IgD-negative memory B cell (primary cell): ENCODE measurements at regions not wholly inside any gene's neighbourhood (a gene's known extent, or its start where the extent isn't known, plus 50 kb on each side); places are given as distances from the start of the nearest gene placed in this dataset.

Source experiments
- H3K27ac Mint-ChIP-seq, 3 donors: one replicate each; pipeline ENCODE4 v1.8.0; 2020 to 2022; ENCODE audit warnings: mild to moderate bottlenecking in 3 of 3, mixed read lengths in 3 of 3, moderate library complexity in 1 of 3
- H3K27me3 Mint-ChIP-seq: one replicate; pipeline ENCODE4 v1.8.0; 2021; ENCODE audit warnings: mixed read lengths
- H3K36me3 Mint-ChIP-seq: one replicate; pipeline ENCODE4 v1.8.0; 2020; ENCODE audit warnings: mild to moderate bottlenecking, mixed read lengths
- H3K4me1 Mint-ChIP-seq, 3 donors: one replicate each; pipeline ENCODE4 v1.8.0; 2020 to 2022; ENCODE audit warnings: mixed read lengths in 3 of 3, mild to moderate bottlenecking in 1 of 3
- H3K4me3 Mint-ChIP-seq, 4 donors: one replicate each; pipeline ENCODE4 v1.8.0; 2020 to 2022; ENCODE audit warnings: mild to moderate bottlenecking in 4 of 4, mixed read lengths in 4 of 4, moderate library complexity in 3 of 4
- H3K9me3 Mint-ChIP-seq, 3 donors: one replicate each; pipeline ENCODE4 v1.8.0; 2020 to 2021; ENCODE audit warnings: mixed read lengths in 3 of 3, mild to moderate bottlenecking in 1 of 3

DNA sequence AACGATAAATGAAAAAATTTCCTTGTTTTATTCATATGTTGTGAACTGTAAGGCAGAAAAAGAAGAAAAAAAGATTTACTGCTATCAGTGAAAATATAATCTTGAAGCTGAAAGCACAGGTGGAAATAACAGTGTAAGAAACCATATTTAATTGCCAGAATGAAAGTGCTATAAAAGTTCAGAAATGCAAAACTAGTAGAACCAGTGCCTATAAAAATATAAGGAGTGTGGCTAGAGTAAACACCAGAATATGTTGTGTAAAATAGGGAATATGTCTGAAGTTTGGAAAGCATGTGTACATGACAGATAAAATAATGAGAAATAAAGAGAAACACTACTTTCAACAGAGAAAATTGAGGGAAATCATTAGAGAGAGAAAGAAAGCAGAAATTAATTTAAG is 350.5 kb upstream of the NPSR1 start:
- Mint-ChIP-seq H3K4me1 (no peaks in the 10 kb centered on the region), H3K4me3 (no peak overlapping the region), H3K9me3 (peaks cover 2 to 11% (median 7%) of the 10 kb centered on the region in 3 donors), H3K36me3 (no peaks in the 10 kb centered on the region), H3K27me3 (no peaks in the 10 kb centered on the region), H3K27ac (no peak overlapping the region)

DNA sequence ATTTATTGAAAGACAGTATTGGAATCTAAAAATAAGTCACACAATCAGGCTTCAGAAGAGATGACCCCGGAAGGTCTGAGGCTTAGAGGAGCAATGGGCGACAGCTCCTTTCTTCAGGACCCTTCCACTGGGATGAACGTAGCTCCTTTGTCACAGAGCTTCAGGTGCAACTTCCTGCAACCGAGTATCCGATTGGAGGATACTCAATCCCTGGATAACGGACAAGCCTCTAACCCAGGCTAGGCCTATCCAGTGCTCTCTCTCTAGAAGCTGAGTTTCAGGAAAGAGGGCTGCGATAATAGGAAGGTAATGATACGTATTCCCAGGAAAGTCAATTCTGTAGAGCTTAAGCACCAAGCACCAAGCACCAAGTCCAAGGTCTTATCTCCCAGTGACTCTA is 349.4 kb upstream of the NPSR1 start:
- H3K9me3 Mint-ChIP-seq: peaks cover 5 to 12% (median 9%) of the 10 kb centered on the region in 3 donors
- no peak overlapping the region for H3K27ac Mint-ChIP-seq
- H3K27me3 Mint-ChIP-seq: no peaks in the 10 kb centered on the region
- H3K4me1 Mint-ChIP-seq: no peaks in the 10 kb centered on the region
- H3K4me3 Mint-ChIP-seq: no peak overlapping the region
- H3K36me3 Mint-ChIP-seq: no peaks in the 10 kb centered on the region

DNA sequence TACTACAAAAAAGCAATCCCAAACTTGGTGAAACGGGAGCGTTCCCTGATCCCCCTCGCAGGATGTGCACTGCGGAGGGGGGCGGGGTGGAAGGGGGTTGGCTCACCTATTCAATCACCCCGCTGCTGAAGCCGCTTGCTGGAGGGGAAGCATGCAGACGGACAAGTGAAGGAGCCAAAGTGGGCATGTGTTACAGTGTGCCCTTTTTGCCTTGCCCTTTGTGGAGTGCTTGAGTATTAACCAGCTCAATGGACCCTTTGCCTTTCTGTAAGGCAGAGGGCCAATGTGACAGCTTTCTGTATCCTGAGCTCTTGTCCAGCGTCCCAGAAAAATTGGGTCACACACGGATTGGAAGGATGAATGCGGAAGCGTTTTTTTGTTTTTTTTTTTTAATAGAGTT is 348.9 kb upstream of the NPSR1 start:
- Mint-ChIP-seq H3K4me1 (no peaks in the 10 kb centered on the region), H3K27me3 (no peaks in the 10 kb centered on the region), H3K36me3 (no peaks in the 10 kb centered on the region), H3K27ac (no peak overlapping the region), H3K9me3 (peaks cover 5 to 12% (median 9%) of the 10 kb centered on the region in 3 donors), H3K4me3 (peak overlapping the region in 1 of 4 donors; percentile 66)

DNA sequence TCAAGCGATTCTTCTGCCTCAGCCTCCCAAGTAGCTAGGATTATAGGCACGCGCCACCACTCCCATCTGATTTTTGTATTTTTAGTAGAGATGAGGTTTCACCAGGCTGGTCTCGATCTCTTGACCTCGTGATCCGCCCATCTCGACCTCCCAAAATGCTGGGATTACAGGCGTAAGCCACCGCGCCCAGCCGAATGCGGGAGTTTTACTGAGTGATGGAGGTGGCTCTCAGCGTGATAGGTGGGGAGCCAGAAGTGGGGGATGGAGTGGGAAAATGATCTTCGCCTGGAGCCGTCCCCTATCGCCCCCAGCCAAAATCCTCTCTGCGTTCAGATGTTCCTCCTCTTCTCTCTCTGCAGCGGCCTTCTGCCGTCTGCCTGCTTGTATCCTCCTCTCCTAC is 348.4 kb upstream of the NPSR1 start:
- H3K36me3 Mint-ChIP-seq: no peaks in the 10 kb centered on the region
- H3K4me1 Mint-ChIP-seq: no peaks in the 10 kb centered on the region
- peaks cover 5 to 12% (median 9%) of the 10 kb centered on the region in 3 donors for H3K9me3 Mint-ChIP-seq
- H3K27ac Mint-ChIP-seq: no peak overlapping the region
- peak overlapping the region in 1 of 4 donors; percentile 17 for H3K4me3 Mint-ChIP-seq
- no peaks in the 10 kb centered on the region for H3K27me3 Mint-ChIP-seq

DNA sequence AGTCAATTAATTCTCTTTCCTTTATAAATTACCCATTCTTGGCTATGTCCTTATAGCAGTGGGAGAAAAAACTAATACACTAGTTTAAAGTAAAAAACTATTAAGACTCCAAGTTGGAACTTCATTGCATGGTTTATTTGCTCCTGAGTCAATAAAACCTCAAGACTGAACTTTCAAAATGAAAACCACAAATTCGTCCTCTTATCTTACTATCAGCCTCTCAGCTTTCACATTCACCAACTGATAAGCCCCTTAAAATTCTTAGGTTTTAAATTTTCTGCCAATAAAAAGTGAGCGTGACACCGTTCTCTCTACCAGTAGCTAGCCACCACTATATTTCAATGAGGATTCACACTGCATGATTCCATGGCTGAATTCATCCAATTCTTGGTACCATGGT is 346.4 kb upstream of the NPSR1 start:
- Mint-ChIP-seq H3K4me3 (peak overlapping the region in 1 of 4 donors; percentile 29), H3K36me3 (no peaks in the 10 kb centered on the region), H3K27me3 (no peaks in the 10 kb centered on the region), H3K9me3 (peaks cover 5 to 12% (median 6%) of the 10 kb centered on the region in 3 donors), H3K27ac (no peak overlapping the region), H3K4me1 (no peaks in the 10 kb centered on the region)

DNA sequence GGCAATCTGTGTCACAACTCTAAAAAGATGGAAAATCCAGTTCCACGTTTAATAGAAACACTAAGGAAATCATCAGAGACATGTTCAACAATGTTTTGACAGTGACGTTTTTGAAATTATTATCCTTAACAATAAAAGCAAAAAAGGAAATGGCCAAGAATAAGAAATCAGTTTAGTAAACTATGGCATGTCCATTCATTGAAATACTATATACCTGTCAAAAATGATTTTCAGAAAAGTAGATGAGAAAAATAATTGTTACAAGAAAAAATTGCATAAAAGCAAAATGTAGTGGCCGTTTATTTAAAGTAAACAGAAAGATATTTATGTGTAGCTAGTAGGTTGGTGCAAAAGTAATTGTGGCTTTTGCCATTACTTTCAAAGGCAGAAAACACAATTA is 345.4 kb upstream of the NPSR1 start:
- no peaks in the 10 kb centered on the region for H3K27me3 Mint-ChIP-seq
- H3K27ac Mint-ChIP-seq: no peak overlapping the region
- no peak overlapping the region for H3K4me3 Mint-ChIP-seq
- H3K36me3 Mint-ChIP-seq: no peaks in the 10 kb centered on the region
- H3K4me1 Mint-ChIP-seq: no peaks in the 10 kb centered on the region
- H3K9me3 Mint-ChIP-seq: peaks cover 5 to 12% (median 6%) of the 10 kb centered on the region in 3 donors

DNA sequence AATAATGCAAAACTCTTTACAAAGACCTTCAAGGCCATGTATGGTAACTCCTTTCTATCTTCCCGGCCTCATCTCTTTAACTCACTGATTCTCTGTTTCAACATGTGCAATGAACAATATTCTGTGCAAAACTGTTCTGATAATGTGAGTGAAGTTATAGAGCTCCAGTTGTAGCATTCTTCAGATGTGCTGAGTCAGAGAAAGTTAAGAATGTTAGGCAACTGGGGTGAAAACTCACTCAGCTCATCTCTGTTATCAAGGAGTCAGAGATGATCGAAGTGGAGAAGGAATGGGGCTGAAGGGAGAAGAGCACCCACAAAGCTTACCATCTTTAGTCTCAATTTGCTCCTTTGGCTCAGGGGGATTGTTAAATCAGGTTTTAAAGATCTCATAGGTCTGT is 344.7 kb upstream of the NPSR1 start:
- no peaks in the 10 kb centered on the region for H3K4me1 Mint-ChIP-seq
- H3K9me3 Mint-ChIP-seq: peaks cover 5 to 12% (median 6%) of the 10 kb centered on the region in 3 donors
- no peak overlapping the region for H3K27ac Mint-ChIP-seq
- no peaks in the 10 kb centered on the region for H3K36me3 Mint-ChIP-seq
- H3K4me3 Mint-ChIP-seq: no peak overlapping the region
- no peaks in the 10 kb centered on the region for H3K27me3 Mint-ChIP-seq

DNA sequence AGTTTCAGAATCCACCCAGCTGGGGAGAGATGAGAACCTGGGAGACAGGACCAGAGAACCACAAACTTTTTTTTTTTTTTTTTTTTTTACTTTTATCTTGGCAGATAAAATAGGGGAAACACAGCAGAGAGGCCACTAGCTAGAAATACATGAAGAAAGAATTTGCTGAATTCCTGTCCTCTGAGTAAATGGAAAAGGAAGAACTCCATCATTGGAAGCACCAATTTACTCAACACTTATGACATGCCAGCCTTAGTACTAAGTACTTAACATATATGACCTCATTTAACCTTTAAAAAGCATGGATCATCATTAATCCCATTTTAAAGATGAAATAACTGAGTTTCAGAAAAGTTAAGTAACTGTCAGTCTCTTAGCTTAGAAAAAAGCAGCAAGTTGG is 343.0 kb upstream of the NPSR1 start:
- no peaks in the 10 kb centered on the region for H3K27me3 Mint-ChIP-seq
- H3K4me1 Mint-ChIP-seq: no peaks in the 10 kb centered on the region
- no peak overlapping the region for H3K4me3 Mint-ChIP-seq
- no peaks in the 10 kb centered on the region for H3K36me3 Mint-ChIP-seq
- no peak overlapping the region for H3K27ac Mint-ChIP-seq
- peaks cover 5 to 12% (median 6%) of the 10 kb centered on the region in 3 donors for H3K9me3 Mint-ChIP-seq

DNA sequence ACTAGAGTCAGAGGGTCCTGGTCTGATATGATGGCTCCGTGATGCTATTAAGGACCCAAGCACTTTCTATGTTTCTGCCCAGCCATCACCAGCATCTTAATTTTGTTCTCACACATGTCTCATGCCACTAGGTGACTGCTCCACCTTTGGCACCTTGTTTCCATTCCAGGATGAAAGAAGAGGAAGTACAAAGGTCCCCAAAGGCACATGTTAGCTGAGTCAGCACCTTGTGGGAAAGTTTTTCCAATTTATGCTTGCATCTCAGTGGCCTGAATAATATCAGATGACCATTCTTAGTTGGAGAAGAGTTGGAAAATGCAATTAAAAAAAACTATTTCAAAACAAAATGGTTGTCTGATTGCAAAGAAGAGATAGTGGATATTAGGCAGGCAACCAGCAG is 341.0 kb upstream of the NPSR1 start:
- H3K27ac Mint-ChIP-seq: no peak overlapping the region
- no peak overlapping the region for H3K4me3 Mint-ChIP-seq
- H3K27me3 Mint-ChIP-seq: peaks cover 3% of the 10 kb centered on the region
- H3K4me1 Mint-ChIP-seq: peaks cover 0 to 2% (median 0%) of the 10 kb centered on the region in 3 donors
- peaks cover 3 to 6% (median 5%) of the 10 kb centered on the region in 3 donors for H3K9me3 Mint-ChIP-seq
- no peaks in the 10 kb centered on the region for H3K36me3 Mint-ChIP-seq

DNA sequence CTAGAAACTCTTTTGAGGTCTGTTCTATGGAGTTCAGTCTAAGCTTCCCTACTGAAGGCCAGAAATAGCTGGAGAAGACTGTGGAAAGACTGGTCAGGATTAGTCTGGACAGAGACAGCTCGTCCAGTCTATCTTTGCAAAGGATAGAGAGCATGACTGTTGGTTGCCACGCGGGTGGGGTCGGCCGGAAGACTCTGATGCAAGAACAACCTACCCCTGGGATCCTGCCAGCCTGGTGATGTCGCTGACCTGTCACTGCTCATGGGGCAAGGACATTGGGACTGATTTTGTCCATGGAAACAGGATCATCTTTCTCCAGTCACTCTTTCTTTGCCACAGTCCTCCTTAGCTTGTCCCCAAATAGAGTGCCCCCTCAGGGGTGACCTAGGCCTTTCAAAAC is 337.6 kb upstream of the NPSR1 start:
- peaks cover 0 to 2% (median 0%) of the 10 kb centered on the region in 3 donors for H3K9me3 Mint-ChIP-seq
- H3K36me3 Mint-ChIP-seq: no peaks in the 10 kb centered on the region
- H3K4me3 Mint-ChIP-seq: no peak overlapping the region
- H3K4me1 Mint-ChIP-seq: peaks cover 0 to 2% (median 0%) of the 10 kb centered on the region in 3 donors
- H3K27me3 Mint-ChIP-seq: peaks cover 3% of the 10 kb centered on the region
- H3K27ac Mint-ChIP-seq: no peak overlapping the region

DNA sequence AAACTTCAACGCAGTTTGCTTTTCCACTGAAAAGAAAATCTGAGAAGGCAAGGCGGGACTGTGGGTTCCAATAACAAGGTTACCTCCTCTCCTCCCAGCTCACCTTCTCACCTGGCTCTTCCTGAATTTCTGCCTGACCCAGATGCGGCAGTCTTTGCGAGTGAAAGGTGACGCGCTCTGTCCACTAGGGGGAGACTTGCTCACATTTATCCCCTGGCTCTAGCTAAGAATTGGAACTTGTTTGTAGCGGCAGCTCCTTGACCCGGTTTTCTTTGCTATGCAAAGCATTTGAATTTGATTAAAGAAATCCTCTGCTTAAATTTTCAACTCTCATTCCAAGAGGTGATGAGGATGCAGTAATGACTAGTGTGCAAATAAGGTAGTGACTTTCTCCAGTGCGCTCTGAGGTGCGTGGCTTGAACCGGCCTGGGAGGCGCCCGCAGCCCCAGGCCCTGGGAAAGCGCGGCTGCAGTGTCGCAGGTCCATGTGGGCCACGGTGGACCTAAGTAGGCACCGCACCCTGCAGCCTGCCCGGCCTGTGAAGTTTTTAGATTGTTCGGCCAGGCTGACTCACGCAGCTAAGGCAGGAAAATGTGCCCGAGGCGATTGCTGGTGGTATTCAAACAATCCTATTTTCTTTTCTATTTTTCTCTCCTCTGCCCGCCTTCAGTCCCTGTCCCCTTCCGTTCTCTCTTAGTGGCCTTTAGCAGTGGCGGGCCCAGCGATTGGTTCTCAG is 336.9 kb upstream of the NPSR1 start:
- H3K36me3 Mint-ChIP-seq: no peaks in the 10 kb centered on the region
- H3K4me3 Mint-ChIP-seq: no peak overlapping the region

DNA sequence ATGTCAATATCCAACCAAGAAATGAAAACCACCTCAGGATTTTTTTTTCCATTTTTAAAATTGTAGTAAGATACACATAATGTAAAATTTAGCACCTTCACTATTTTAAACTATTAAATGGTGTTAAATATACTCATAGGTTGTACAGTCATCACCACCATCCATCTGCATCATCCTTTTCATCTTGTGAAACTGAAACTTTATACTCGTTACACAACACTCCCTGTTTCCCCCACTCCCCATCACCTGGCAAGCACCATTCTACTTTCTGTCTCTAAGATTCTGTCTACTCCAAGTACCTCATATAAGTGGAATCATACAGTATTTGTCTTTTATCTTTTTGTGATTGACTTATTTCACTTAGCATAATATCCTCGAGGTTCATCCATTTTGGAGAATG is 335.2 kb upstream of the NPSR1 start:
- H3K27me3 Mint-ChIP-seq: peaks cover 3% of the 10 kb centered on the region
- H3K9me3 Mint-ChIP-seq: peaks cover 0 to 2% (median 0%) of the 10 kb centered on the region in 3 donors
- H3K36me3 Mint-ChIP-seq: no peaks in the 10 kb centered on the region
- peaks cover 0 to 2% (median 0%) of the 10 kb centered on the region in 3 donors for H3K4me1 Mint-ChIP-seq
- no peak overlapping the region for H3K4me3 Mint-ChIP-seq
- H3K27ac Mint-ChIP-seq: no peak overlapping the region

More for the DNA sequence above, 336.9 kb upstream of the NPSR1 start:
- Mint-ChIP-seq H3K9me3 (peaks cover 0 to 2% (median 0%) of the 10 kb centered on the region in 3 donors), H3K27ac (no peak overlapping the region), H3K4me1 (peaks cover 0 to 2% (median 0%) of the 10 kb centered on the region in 3 donors), H3K27me3 (peaks cover 3% of the 10 kb centered on the region)

DNA sequence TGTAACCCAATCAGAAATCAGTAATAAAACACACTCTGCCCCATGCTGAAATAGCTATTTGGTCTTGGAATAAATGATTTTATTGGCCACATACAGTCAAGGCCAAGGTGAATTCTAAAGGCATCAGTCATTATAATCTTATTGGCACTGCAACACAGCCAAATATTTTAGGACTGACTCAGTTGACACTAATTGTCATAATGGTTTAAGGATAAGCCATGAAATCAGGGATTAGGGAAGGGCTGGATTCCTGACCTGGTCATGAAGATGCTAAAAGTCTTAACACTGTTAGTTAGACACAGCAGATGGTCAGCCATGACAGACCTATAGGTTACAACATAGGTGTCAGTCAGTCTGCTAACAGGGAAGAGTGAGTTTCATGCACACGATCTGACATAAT is 330.3 kb upstream of the NPSR1 start:
- Mint-ChIP-seq H3K4me3 (no peak overlapping the region), H3K9me3 (no peaks in the 10 kb centered on the region), H3K4me1 (no peaks in the 10 kb centered on the region), H3K27ac (no peak overlapping the region), H3K27me3 (no peaks in the 10 kb centered on the region), H3K36me3 (no peaks in the 10 kb centered on the region)

DNA sequence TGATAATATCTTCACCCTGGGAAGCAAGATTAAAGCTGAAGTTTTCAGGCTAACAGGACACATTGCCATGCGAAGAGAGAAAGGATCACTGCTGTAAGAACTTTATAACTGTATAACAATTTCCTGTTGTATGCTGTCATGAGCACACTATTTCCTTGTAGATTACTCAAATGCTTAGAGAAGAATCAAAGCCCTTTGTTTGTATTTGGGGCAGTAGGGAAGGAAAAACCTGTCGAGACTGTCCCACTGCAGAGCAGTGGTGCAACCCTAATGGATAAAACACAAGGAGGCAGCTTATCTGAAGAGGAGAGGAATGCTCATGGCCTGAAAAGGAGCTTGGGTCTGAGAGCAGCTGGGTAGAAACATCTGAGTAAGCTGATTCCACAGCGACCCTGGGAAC is 327.7 kb upstream of the NPSR1 start:
- H3K36me3 Mint-ChIP-seq: no peaks in the 10 kb centered on the region
- no peaks in the 10 kb centered on the region for H3K27me3 Mint-ChIP-seq
- H3K9me3 Mint-ChIP-seq: peaks cover 0 to 6% (median 4%) of the 10 kb centered on the region in 3 donors
- no peak overlapping the region for H3K27ac Mint-ChIP-seq
- H3K4me3 Mint-ChIP-seq: no peak overlapping the region
- H3K4me1 Mint-ChIP-seq: no peaks in the 10 kb centered on the region

DNA sequence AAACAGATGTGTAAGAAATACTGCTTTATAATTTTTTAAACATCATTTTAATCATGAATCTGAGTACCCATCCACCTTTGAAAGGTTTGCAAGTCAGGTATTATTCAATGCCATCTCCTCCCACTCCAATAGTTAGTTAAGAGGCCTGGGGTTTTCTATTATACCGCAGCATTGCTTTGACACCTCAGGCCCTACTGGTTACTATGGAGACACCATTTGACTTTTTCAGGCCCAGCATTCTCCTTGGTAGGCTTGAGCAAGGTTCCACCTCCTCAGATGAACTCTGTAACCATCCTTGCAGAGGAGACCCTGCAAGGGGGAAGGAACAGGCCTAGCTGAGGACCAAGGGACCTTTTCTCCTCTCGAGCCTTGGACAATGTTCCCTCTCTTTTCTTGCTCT is 326.9 kb upstream of the NPSR1 start:
- peaks cover 0 to 6% (median 4%) of the 10 kb centered on the region in 3 donors for H3K9me3 Mint-ChIP-seq
- no peak overlapping the region for H3K27ac Mint-ChIP-seq
- no peaks in the 10 kb centered on the region for H3K27me3 Mint-ChIP-seq
- no peak overlapping the region for H3K4me3 Mint-ChIP-seq
- H3K4me1 Mint-ChIP-seq: no peaks in the 10 kb centered on the region
- no peaks in the 10 kb centered on the region for H3K36me3 Mint-ChIP-seq

DNA sequence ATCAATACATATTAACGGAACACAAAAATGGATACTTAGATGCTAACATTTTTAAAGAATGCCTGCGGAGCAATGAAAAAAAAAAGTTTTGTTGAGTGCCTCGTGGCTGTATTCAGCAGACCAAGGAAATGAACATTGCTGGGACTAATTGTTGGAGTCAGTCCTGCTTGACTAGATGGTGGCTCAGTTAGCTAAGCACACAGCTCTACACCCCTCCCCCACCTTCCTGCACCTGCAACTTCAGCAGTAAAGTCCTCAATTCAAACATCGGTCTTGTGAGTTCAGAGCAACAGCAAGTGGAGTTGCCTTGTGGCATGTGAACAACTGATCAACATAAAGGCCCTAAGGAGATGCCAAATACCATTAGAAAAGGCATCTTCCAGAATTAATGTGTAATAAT is 326.0 kb upstream of the NPSR1 start:
- Mint-ChIP-seq H3K9me3 (peaks cover 0 to 6% (median 4%) of the 10 kb centered on the region in 3 donors), H3K27me3 (no peaks in the 10 kb centered on the region), H3K36me3 (no peaks in the 10 kb centered on the region), H3K4me3 (no peak overlapping the region), H3K27ac (no peak overlapping the region), H3K4me1 (no peaks in the 10 kb centered on the region)
